HG03460 (cell line): ENCODE measurements at regions not wholly inside any gene's neighbourhood (a gene's known extent, or its start where the extent isn't known, plus 50 kb on each side); places are given as distances from the start of the nearest gene placed in this dataset.
"Not testable (repeated sequence)": the region's sequence is repeated elsewhere in the genome, so short reads cannot be mapped to it uniquely, and the experiment has no call there.

Source experiments
- ATAC-seq: cut with Tn5 transposase; IDR thresholded peaks from one replicate; pipeline ENCODE4 v1.9.1; 2021; ENCODE audit not compliant: unreplicated experiment

GRCh38 chr18:53935803-53936202 lies 288.7 kb downstream of the MBD2 start:
- ATAC-seq, result no peak

GRCh38 chr18:53935399-53935798 lies 289.1 kb downstream of the MBD2 start:
- no peak for ATAC-seq

DNA sequence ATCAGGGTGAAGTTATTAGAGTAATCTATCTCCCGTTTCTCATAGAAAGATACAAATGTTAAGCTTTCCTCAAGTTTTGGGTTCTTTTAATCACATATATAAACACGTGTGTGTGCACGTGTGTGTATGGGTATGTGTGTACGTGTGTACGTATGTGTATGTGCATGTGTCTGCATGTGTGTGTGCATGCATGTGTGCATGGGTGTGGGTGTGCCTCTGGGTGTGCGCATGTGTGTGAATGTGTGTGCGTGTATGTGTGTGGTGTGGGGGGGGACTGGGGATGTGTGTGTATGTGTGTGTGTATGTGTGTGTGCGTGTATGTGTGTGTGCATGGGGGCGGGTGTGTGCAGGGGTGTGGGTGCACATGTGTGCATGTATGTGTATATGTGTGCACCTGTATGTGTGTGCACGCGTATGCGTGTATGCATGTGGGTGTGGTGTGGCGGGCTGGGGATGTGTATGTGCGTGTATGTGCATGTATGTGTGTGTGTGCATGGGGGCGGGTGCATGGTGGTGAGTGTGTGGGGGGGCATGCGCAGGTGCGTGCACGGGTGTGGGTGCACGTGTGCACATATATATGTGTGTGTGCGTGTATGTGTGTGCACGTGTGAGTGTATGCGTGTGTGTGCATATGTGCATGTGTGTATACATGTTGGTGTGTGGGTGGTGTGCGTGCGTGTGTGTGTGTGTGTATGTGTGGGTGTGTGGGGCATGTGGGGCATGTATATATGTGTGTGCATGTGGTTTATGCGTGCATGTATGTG lies 304.0 kb downstream of the MBD2 start:
- ATAC-seq, result no peak

DNA sequence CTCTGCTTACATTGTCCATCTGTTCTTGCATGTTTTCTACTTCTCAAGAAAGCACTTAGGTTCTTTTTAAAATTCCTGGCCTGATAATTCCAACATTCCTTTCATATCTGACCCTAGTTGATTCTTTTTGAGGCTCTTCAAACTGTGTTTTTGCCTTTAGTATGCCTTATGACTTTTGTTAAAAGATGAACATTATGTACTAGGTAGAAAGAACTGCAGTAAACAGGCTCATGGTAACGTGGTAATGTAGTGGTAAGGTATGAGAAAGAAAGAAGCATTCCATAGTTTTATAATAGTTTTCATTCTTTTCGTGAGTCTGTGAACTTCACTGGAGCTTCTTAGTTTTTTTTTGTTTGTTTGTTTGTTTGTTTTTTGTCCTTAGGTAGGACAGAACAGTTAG lies 306.4 kb downstream of the MBD2 start:
- ATAC-seq, result no peak

DNA sequence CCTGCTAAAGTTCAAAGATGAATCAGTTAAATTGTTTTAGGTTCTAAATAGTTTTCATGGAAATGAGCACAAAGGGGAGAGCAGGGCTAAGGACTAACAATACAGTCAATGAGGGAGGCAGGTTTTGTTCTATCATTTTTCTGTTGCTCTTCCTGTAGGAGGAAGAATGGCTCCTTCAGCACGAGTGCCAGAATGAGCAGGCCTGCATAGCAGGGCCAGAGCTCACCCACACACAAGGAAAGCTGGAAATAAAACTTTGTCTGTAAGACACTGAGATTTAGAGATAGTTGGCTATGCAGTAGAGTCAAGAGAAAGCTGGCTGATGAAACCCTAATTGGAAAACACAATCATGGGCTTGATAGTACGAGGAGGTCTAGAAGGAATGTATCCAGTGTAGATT lies 313.3 kb downstream of the MBD2 start:
- ATAC-seq, result no peak

DNA sequence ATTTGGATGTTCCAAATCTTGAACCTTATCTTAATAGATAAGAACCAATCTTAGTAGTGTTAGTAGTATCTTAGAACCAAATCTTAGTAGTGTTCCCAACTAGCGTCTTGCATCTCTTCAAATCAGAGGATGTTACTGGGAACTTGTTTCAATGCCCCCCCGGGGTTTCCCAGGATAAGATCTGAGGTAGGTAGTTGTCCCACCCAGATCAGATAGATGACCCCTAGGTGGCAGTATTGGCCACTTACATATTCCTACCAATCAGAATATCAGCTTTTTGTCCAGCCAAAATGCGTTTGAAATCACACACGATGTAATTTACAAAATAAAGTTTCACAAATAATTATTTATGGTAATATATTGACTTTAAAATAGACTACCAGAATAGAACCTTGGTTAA lies 314.8 kb downstream of the MBD2 start:
- no peak for ATAC-seq

DNA sequence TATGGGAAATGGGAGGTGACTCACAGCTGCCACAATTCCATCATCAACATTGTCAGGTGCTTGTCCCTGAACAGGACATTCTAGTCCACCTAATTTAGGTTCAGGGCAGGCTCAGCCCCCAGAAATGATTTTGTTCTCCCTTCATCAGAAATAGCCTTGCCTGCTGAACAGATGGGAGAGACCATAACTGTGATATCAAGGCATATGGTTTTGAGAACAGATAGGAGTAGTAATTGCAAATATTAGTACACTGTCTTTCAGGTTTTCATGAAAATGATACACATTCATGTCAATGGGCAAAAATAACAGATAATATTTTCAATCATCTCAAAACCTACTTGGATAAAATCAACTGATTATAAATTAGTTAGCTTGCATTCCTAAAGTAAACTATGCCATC lies 316.5 kb downstream of the MBD2 start:
- ATAC-seq, result no peak

DNA sequence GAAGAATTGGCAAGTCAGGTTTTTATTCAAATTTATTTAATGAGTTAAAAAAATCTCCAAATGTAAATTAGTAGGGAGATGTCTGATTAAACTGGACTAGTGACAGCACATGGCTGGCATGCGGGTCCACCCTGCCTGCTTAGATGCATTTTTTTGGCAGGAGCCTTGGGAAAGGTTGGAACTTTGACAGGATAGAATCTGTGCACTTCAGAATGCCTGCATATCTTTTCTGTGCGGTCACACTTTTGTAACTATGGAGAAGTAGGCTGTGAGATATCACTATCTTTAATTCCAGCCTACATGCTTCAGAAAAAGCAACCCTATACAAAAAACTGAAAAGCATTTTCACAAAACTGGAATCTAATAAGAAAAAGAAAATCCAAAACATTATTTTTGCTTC lies 317.8 kb downstream of the MBD2 start:
- ATAC-seq, result no peak

DNA sequence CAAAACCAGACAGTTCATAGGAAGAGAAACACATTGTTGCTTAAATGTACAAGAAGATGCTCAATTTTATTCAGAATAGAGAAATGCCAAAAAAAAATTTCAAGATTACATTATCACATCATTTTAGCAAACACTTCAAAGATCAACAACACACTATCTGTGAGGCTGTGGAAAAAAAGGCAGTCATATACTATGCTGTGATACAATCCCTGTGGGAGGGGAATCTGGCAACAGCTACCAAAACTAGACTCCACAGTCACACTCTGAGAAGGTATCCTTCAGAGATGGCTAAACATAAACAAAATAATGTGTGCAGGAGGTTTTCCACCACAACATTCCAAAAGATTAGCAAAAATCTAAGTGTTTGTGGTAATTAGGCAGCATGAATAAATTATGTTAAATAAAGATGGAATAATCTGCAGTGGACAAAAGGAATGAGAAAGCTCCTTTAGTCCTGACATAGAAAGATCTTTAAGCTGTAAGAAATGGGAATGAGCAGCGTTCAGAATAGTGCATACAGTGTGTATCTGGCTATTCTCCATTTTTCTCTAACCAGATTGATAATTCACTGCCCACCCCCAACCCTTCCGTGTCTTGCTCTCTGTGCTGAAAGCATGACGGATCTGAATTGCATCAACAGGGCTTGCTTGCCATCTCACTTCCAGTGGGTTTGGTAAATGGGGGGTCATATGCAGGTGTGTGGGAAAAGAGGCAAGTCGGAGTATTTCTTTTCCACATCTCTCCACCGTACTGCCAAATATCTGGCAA lies 329.6 kb downstream of the MBD2 start:
- ATAC-seq, result no peak

DNA sequence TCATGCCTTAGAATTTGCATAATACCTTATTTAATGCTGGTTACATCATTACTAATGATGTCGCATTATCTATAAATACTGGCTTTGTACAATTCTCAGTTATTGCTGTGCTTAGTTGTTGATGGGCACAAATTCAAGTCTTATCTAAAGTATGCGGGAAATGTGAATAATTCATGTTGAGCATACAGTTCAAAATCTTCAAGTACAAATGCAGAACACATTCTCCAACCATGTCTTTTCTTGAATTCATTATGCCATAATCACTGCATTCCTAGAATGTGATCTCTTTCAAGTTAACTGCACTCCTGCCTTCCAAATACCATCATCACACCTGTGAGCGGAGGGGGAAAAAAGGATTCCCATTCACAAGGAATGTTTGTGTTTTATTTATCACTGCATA lies 337.0 kb downstream of the MBD2 start:
- no peak for ATAC-seq

- no peak for ATAC-seq
These were observed 338.4 kb downstream of the MBD2 start for GRCh38 chr18:53886058-53886457.

- no peak for ATAC-seq
These were observed 340.7 kb downstream of the MBD2 start for GRCh38 chr18:53883771-53884170.

DNA sequence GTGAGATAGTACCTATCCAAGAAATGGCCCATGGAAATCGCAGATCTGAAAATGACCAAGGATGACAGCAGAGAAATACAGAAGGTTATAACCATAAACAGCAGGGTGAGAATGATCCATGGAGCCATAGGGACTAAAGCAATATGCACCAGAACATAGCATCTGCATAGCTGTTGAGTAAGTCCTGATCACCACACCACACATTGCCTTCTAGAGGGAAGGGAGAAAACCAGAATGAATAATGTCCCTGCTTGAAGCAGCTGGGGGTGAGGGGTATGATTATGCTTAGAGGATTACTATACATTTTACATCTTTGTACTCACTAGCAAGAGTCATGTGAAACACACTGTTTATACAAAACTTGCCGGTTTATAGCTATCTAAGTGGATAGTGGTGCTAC lies 350.4 kb downstream of the MBD2 start:
- no peak for ATAC-seq

DNA sequence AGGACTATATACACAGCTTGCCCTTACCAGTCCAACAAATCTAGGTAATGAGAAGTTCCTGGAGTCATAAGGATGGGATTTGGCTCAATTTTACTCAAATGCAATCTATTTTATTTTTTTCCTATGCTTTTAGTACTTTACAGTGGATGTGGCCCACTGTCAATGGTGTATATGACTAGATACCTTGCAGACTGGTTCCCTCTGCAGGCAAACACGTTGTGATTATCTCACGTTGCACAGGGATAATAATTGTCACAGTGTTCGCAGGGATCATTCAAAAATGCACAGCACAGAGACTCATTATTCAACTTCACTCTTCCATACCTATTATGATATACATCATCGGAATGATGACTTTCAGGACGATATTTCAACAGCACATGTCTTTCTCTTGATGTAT lies 359.7 kb downstream of the MBD2 start:
- ATAC-seq, result no peak

- ATAC-seq, result no peak
These were observed 361.5 kb downstream of the MBD2 start for GRCh38 chr18:53862921-53863320.

DNA sequence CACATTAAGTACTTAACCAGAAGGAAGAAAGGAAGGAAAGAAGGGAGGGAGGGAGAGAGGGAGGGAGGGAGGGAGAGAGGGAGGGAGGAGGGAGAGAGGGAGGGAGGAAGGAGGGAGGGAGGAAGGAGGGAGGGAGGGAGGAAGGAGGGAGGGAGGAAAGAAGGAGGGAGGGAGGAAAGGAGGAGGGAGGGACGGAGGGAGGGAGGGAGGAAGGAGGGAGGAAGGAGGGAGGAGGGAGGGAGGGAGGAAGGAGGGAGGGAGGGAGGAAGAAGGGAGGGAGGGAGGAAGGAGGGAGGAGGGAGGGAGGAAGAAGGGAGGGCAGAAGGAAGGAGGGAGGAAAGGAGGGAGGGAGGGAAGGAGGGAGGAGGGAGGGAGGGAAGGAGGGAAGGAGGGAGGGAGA lies 363.3 kb downstream of the MBD2 start:
- no peak for ATAC-seq

- ATAC-seq, result no peak
These were observed 364.7 kb downstream of the MBD2 start for GRCh38 chr18:53859764-53860163.

GRCh38 chr18:53850902-53851301 lies 373.6 kb downstream of the MBD2 start:
- ATAC-seq, result no peak

DNA sequence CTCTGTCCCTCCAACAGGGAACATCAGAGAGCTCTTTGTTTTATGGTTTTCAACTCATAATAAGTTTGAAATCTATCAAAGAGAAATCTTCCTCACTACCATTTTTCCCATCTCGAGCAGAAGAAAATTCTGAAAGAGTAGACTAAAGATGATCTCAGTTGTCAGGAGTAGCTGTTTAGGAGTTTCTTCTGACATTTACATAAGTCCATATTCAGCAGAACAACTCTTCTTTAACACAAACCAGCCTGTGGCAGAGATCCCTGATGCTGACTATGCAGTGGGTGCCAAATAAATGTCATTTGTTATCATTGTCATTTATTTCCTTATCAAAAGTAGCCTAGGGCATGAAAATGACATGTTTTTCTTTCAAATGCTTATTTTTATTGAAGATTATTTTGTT lies 380.7 kb downstream of the MBD2 start:
- ATAC-seq, result no peak

DNA sequence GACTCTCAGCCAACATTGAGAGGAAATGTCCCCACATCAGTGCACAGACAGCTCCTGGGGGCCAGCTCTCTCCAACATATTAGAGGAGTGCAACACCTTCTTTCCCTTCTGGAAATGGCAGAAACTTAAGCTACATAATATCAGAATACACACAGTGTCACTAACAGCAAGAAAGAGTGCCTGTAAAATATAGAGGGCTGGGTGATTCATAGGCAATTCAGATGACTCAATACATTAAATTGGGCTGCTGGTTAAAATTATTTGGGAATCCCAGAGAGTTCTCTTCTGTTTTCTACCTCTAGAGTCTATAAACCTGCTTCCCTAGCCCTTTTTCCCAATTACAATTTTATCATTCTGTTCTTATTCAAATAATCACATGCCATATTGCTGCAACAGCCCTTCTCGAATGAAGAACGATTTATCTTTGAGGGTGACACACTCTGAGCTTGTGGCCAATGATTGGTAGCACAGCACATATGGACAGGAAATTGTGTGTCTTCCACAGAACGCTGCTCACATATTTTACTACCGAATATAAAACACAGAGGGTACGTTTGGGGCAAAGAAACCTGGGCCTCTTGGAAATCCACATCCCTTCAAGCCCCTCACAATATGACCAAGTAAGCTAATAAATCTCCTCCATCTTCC lies 381.2 kb downstream of the MBD2 start:
- no peak for ATAC-seq

GRCh38 chr18:53838746-53839145 lies 385.7 kb downstream of the MBD2 start:
- no peak for ATAC-seq

- ATAC-seq, result not testable (repeated sequence)
These were observed 403.3 kb downstream of the MBD2 start for GRCh38 chr18:53821141-53821540.
